KG1 (cell line): ENCODE measurements at regions not wholly inside any gene's neighbourhood (a gene's known extent, or its start where the extent isn't known, plus 50 kb on each side); places are given as distances from the start of the nearest gene placed in this dataset.
"Not testable (repeated sequence)": the region's sequence is repeated elsewhere in the genome, so short reads cannot be mapped to it uniquely, and the experiment has no call there.

Source experiments
- DNase-seq: peaks from one replicate; lab custom pipeline; 2025; lab: John Stamatoyannopoulos, UW

DNA sequence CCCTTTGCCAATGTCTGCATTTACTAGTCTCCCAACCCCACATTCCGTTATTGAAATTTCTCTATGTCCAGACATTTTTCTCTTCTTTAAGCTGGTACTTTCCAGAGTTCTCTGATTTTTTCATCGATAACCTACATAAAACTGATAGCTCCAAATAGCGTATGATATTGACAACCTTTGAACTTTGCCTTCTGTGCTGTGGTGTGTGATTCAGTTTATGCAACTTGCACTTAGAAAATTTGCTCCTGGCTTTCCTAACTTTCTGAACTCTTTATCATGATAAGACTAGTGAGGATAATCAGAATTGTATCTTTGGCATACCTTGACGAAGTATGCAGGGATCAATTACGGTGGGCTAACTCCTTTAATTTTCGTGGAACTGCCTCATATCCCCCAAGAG lies 1261.3 kb downstream of the SI start:
- DNase-seq, result no peak

DNA sequence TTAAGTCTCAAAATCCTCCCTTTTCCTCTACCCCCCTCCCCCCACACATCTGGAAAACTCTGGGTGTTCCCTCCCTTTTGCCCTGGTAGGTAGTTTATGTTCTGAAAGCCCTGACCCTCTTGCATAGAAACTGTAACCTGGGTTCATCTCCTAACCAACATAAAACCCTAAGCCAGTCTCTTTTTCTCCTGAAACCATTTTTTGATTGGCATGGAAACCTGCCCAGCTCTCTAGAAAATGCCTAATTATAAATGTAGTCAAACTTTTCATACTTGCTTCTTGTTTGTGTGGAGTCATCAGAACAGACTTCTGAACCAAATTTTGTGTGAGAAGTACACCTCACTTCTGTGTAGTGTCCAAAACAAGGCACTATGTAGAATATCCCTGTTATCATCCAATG lies 1264.4 kb downstream of the SI start:
- no peak for DNase-seq

DNA sequence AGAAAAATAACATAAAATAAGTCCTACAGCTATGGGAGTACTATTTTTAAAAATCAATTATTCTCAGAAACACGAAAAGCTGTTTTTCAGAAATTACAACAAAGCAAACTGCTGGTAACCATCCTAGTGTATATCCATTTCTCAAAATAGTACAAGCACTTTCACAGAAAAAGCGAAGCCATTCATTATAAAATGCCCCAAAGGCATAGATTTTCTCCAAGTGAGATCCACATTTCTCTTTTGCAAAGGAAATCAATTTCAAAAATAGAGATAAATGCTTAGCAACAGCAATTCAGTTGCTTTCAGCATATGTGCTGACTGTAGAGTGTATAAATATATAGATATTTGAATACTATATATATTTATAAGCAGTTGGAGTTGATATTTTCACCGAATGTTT lies 1266.3 kb downstream of the SI start:
- DNase-seq, result no peak

DNA sequence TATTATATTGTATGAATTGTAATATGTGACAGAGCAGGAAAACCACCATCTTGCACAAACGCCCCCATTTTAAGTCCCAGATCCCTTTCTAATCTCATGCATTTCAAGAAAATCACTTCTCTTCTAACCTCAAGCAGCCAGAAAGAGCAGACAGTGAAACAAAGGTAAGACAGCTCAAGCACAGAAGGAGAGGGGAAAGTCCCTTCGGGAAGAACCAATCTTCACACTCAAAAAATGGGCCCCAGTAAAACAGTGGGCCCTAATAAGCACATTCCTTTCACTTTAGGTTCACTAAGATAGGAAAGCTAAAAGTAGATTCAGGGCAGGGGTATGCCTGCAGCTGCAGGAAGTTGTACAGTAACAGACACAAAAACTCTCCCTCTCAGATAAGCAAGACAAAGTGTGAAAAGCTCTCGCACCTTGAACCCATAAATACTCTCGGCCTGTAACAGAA lies 1268.7 kb downstream of the SI start:
- DNase-seq, result no peak

DNA sequence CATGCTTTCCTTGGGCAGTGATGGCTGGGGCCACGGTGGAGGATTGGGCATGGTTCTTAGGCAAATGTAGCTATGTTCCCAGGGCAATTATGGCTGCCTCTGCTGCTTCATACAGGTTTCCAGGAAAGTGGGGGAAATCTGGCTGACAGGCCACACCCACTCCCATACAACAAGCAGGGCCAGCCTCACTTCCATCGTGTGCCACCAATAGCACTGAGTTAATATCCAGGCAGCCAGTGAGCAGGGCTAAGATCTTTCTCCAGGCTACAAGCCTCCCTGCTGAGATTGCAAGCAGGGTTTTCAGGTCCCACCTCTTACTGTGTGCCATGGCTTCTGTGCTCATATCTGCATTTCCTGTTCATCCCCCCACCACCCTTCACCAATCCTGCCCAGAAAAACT lies 1291.9 kb downstream of the SI start:
- DNase-seq, result no peak

DNA sequence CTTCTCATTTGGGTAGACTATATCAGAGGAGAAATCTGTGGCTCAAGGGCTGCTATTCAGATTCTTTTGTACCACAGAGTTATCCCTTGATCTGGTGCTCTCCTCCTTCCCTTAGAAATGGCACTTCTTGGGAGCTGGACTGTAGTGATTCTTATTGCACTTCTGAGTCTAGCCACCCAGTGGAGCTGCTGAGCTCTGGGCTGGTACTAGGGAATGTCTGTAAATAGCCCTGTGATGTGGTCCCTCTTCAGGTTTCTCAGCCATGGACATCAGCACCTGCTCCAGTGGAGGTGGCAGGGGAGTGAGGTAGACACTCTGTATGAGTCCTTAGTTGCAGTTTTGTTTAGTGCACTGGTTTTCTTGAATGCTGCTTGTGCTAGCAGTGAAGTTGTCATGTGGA lies 1292.6 kb downstream of the SI start:
- no peak for DNase-seq

DNA sequence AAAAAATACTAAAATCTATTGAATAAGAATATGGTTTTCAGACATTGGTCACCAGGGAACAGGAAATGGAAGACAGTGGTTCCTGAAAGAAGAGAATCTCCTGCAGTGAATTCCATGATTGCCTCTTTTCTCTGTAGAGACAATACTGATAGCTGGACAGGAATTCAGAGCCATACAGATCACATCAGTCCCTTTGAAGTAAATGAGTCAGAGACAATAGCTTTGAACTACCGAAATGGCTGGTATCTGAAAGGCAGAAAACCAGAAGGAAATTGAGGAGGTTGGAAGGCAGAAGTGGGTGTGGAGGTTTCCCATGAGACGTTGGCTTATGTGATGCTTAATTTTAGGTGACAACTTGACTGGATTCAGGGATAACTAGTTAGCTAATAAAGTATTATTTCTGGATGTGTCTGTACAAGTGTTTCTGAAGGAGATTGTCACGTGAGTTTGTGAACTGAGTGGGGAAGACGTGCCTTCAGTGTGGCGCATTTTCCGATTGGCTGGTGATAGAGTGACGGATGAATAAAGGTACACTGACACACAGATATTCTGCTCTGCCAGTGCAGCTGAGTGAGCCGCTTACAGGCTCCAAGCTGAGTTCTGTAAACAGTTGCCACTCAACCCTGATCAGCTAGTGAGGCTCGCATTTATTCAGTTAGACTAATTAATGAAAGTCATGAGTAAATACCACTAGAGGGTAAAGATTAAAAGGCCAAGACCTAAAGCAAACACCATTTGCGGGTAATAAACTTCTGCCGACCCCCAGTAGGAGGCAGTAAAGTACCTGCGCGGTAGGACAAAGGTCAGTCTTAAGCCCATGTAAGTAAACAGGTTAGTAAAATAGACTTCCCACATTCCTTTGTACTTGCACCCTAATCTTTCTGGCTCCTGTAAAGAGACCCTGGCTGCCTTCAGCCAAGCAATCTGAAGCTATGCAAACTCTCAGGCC lies 1298.6 kb downstream of the SI start:
- no peak for DNase-seq

DNA sequence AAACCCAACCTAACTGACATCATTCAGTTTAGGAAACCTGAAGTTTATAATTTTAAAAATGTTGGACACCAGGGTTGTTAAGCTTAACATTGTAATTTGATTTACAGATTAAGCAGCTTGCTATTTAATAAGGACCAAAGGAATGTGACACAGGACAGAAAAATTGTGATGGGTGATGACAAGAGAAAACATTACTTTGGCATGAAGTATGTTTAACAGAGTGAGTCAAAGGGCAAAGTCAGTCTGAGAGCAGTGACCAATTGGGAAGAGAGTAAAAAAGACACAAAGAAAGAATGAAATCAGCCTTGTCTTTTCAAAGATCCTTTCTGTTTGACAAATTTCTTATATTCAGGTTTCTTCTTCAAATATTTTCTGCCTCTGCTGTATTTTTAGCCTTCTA lies 1301.6 kb downstream of the SI start:
- no peak for DNase-seq

DNA sequence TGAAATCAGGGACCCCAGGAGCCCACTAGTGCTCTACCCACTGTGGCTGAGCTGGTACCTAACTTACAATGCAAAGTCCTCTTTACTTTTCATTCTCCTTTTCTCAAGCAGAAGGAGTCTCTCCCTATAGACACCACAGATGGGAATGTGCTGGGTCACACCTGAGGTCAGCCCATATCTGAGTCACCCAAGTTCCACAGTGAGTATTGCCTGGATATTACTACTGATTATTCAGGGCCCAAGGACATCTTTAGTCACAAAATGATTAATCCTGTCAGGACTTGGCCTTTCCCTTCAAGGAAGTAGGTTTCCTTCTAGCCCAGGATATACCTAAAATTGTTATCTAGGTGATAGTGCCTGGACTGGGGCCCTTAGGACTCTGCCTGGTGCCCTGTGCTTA lies 1305.2 kb downstream of the SI start:
- no peak for DNase-seq

DNA sequence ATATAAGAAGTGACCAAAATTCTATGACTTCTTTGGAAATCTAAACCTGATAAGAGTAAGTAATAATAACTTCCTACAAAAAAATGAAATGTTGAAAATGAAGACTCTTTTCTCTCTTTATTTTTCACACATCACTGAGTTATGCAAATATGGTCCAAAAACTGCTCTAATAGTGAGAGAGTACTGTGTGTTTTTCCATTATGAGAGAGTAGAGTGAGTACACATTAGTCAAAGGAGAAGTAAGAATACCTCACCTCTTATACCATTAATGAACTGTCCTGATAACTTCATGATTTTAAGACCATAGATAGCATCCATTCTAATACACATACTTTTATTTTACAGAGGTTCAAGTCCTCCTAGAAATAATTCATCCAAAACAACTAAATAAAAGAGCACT lies 1310.2 kb downstream of the SI start:
- no peak for DNase-seq

DNA sequence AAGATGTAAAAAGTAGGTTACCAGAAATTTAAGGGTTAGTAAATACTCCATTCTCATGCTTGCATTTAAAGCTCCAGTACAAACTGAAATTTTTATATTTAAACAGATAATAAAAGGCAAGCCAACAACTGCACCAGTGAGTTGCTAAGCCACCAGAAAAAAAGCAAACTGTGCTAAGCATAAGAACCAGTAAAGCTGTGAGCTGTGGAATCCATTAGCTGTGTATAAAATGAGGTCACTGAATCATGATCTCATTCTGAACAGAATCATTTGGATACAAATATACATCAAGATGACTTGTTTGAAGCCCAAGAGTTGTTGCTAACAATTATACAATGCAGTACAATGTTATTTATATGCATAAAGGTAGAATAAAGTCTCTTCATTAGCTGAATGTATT lies 1312.2 kb downstream of the SI start:
- no peak for DNase-seq

DNA sequence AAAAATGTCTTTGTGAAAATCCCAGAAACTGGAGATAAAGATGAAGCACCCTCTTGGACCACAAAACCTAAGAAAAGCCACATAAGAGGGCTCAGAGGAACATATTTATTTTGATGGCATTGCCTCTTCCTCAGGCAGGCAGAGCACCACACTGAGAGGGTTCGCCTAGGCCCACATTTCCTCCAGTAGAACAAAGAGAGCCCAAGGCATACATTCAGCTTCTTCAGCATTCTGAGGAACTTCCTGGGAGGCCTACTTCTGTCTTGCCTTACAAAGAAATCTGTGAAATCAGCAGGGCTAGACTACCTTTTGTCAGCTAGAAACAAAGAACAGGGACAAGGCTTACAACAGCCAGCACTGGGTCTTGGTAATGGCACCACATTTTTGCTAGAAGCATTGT lies 1325.3 kb downstream of the SI start:
- no peak for DNase-seq

DNA sequence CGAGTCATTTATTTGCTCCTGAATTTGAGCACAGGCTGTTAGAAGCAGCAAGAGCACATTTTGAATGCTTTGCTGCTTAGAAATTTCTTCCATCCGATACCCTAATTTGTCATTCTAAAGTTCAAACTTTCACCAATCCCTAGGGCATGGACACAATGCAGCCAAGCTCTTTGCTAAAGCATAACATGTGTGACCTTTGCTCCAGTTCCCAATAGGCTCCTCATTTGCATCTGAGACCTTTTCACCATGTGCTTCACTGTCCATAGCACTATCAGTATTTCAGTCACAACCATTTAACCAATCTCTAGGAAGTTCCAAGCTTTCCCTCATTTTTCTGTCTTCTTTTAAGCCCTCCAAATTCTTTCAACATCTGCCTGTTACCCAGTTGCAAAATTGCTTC lies 1333.1 kb downstream of the SI start:
- no peak for DNase-seq

DNA sequence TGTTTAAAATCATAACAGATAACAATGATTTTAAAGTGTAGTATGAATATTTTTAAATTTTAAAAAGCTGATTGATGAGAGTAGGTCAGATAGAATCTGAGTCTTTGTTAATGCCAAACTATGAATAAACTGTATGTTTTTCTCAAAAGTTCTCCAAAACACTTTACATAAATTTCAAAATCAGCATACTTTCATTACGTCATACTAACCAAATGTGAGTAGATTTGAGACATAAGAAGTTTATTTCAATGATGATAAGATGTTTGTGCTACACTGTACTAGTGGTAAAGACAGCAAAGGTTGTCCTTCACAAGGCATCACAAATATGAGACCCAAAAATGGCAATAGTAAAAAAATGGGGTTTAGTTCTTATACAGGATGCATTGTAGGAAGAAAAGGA lies 1342.9 kb downstream of the SI start:
- no peak for DNase-seq

DNA sequence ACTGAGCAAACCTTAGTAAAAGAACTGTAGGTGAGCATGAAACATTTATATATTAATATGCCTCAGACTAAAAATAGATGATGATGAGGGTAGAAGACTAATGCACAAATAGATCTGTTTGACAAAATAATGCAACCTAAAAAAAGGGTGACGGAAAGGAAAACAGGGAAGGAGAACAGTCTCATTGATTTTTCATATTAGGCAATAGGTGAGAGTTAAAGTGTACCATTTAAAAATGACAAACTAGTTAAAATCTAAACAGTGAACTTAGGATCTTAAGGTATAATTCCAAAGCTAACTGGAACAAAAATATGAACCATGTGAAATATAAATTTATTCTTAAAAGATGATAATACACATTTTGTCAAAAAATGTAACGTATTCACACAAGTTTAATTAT lies 1347.6 kb downstream of the SI start:
- DNase-seq, result no peak

DNA sequence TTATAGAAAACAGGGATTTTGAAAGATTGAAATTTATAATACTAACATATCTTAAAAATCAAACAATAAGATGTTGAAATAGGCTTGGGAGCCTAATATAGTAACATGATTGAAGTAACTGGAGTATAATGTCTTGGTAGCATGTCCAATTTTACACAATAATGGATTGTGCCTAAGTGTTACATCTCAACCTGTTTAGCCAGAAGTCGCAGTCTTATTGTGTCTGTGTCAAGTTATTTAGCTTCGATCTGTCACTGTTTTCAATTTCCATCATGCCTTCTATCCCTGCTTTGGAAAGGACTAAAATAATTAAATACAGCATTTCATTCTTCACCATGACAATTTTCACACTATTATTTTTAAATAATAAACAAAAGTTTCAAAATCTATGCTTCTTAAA lies 1352.2 kb downstream of the SI start:
- no peak for DNase-seq

DNA sequence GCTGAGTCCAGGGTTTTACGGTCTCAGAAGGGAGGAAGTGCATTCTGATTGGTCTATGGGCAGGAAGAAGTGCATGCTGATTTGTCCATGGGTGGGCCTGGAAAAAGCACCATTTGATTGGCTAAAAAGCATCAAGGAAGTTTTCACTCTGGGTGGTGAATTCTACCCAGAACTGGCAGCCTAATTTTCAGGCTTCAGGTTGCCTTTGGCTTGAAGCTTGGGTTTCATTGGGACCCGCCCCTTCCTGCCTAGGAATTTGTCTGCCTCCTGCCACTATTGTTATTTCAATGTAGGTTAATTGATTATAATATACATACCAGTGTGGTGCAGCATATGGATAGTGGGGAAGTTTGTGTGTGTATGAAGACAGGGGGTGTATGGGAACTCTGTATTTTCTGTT lies 1355.9 kb downstream of the SI start:
- no peak for DNase-seq

DNA sequence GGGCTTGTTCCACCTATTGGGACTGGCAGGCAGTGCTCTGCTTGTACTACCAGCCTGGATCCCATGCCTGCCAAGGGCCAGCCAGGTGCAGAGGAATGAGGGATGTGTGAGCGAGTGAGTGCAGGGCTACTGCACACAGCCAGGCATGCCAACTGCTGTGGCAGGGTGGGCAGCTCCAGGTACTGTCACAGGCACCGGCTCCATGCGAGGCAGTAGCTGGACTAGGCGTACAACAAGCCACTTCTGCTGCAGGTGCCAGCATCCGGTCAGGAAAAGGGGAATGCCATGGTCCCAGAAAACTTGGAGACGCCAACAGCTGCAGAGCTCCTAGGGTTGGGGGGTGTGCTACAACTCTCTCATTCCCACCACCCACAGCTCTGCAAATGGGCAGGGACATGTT lies 1356.7 kb downstream of the SI start:
- no peak for DNase-seq

DNA sequence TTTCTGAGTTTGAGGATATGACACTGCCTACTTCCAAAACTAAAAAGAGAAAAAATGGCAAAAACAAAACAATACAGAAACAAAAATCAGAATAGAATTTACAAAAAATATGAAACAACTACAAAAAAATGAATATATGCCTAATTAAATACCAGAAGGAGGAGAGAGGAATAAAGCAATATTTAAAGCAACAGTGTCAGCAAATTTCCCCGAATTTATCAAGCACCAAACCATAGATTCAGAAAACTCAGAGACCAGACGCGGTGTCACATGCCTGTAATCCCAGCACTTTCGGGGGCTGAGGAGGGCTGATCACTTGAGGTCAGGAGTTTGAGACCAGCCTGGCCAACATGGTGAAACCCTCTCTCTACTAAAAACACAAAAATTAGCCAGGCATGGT lies 1360.9 kb downstream of the SI start:
- DNase-seq, result no peak

DNA sequence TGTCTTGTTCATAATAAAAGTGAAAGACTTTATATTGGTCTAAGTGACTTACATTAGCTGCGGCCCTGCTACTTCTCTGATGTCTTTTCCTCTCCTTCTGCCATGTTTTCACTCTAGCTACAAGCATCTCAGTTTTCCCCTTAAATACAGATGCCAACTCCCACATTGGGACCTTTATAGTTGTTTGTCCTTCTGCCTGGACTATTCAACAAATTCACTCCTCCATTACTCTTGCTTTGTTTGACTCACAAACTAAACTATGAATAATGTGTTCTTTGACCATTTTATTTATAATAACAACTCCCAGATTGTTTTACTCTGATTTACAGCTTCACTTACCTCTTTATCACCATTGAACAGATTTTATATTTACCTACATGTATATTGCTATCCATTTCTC lies 1369.9 kb downstream of the SI start:
- no peak for DNase-seq

DNA sequence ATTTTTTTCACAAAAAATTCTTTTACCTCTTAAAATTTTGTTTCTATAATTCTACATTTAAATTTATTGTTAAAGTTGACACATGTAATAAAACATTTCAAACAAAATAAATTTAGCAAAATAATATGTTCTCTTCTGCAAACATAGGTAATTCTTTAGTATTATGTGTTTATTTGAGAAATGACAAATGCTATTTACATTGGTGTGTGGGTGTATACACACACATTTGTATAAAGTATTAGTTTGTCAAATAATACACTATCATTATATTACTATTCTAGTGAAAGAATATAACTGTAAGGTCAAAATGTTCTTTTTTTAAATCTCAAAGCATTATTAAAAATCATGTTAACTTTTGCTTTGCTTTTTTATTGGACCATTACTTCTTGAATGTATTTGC lies 1370.6 kb downstream of the SI start:
- no peak for DNase-seq

DNA sequence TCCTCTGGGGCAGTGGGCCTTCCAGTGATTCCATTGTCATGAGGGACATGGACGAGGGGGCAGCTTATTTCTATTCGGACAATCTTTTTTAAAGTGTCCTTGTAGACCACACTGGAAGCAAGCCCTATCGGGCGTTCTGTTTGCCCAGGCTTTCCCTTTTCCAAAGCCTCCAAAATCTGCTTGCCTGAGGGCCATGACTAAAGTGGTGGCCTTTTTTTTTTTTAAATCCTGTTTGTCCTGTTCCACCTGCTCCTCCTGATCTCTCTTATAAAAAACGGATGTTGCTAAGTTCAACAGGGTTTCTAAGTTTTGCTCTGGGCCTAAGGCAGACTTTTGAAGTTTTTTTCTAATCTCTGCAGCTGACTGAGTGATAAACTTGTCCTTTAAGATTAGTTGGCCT lies 1380.1 kb downstream of the SI start:
- not testable (repeated sequence) for DNase-seq

DNA sequence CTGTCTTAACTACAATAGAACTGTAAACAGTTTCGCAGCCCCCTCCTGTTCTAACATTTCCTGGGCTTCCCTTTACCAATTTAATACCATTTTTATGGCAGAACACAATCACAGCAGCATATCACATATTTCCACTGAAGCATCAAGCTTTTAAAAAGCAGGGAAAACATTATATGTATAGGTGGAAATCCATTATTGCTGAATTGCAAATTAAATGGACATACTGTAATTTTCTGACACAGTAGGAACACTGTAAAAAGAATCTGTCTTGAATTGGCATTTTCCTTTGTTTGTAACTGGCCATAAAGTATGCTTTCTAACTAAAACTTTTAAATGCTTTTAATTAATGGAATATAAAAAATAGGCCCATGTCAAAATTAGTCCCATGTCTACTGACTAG lies 1385.8 kb downstream of the SI start:
- DNase-seq, result no peak

DNA sequence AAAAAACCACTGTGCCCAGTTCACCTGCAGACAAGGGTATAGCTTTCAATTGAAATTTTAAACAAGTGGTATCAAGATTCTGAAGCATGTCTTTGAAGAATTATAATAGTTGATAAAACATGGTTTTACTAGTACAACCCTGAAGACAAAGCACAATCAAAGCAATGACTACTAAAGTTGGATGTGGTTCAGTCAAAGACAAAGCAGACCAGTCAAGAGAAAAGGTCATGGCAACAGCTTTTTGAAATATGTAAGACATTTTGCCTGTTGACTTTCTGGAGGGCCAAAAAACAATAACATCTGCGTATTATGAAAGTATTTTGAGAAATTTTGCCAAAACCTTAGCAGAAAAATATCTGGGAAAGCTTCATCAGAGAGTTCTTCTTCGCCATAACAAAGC lies 1393.6 kb downstream of the SI start:
- DNase-seq, result no peak
